ENCODE measurements at regions not wholly inside any gene's neighbourhood (a gene's known extent, or its start where the extent isn't known, plus 50 kb on each side); places are given as distances from the start of the nearest gene placed in this dataset.

DNA sequence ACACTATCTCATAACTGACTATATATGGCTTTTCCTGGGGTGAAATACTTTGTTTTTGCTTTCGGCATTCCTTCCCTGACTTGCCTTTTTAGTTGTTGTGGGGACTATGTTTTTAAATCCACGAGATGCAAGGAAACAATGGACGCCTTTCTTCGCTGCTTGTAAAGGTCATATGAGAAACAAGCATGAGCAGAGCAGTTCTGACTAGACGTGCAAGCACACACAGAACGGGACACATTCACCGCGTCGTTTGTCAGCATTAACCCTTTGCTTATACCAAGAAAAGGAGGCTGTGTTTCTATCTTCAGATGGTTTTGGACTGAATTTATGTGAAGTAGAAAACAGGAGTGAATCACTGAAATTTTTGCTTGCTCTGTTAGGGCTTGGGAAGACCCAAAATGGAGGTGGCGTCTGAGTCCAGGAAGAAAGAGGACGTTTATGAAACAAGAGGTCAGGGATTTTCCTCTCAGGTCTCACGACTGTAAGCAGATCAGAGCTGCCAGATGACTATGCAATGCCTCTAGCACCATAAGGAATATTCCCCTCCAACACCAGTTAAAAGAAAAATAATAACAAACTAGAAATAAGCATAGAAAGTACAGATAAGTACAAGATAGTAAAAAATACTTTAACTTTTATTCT is 358.9 kb downstream of the DLEU7 start:
- TF ChIP-seq, protein P1, sequence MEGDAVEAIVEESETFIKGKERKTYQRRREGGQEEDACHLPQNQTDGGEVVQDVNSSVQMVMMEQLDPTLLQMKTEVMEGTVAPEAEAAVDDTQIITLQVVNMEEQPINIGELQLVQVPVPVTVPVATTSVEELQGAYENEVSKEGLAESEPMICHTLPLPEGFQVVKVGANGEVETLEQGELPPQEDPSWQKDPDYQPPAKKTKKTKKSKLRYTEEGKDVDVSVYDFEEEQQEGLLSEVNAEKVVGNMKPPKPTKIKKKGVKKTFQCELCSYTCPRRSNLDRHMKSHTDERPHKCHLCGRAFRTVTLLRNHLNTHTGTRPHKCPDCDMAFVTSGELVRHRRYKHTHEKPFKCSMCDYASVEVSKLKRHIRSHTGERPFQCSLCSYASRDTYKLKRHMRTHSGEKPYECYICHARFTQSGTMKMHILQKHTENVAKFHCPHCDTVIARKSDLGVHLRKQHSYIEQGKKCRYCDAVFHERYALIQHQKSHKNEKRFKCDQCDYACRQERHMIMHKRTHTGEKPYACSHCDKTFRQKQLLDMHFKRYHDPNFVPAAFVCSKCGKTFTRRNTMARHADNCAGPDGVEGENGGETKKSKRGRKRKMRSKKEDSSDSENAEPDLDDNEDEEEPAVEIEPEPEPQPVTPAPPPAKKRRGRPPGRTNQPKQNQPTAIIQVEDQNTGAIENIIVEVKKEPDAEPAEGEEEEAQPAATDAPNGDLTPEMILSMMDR (conservative IDR thresholded peaks at IDR 0.05; ENCODE audit: low read depth, low read length), result no peak
- TF ChIP-seq POLR2A (IDR thresholded peaks at IDR 0.05; ENCODE audit: low read depth, low read length) (no peak), SMC3 (IDR thresholded peaks at IDR 0.05; ENCODE audit: low read depth, low read length) (no peak), FOS (IDR thresholded peaks at IDR 0.05; ENCODE audit: low read depth, low read length) (no peak), CEBPB (IDR thresholded peaks at IDR 0.05; ENCODE audit: low read depth, low read length) (no peak), MAZ (IDR thresholded peaks at IDR 0.05; ENCODE audit: borderline replicate concordance, low read depth, low read length) (no peak), MXI1 (IDR thresholded peaks at IDR 0.05; ENCODE audit: borderline replicate concordance, low read depth, low read length) (no peak), RFX5 (IDR thresholded peaks at IDR 0.05; ENCODE audit: low read depth, low read length) (no peak)
- TF ChIP-seq, protein P2, sequence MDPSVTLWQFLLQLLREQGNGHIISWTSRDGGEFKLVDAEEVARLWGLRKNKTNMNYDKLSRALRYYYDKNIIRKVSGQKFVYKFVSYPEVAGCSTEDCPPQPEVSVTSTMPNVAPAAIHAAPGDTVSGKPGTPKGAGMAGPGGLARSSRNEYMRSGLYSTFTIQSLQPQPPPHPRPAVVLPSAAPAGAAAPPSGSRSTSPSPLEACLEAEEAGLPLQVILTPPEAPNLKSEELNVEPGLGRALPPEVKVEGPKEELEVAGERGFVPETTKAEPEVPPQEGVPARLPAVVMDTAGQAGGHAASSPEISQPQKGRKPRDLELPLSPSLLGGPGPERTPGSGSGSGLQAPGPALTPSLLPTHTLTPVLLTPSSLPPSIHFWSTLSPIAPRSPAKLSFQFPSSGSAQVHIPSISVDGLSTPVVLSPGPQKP (IDR thresholded peaks at IDR 0.05; ENCODE audit: borderline replicate concordance, low read depth, low read length), result no peak
- TF ChIP-seq, protein P3, sequence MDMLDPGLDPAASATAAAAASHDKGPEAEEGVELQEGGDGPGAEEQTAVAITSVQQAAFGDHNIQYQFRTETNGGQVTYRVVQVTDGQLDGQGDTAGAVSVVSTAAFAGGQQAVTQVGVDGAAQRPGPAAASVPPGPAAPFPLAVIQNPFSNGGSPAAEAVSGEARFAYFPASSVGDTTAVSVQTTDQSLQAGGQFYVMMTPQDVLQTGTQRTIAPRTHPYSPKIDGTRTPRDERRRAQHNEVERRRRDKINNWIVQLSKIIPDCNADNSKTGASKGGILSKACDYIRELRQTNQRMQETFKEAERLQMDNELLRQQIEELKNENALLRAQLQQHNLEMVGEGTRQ (IDR thresholded peaks at IDR 0.05; ENCODE audit: low read depth, low read length), result no peak
